ENCODE measurements at regions not wholly inside any gene's neighbourhood (a gene's known extent, or its start where the extent isn't known, plus 50 kb on each side); places are given as distances from the start of the nearest gene placed in this dataset.
A peak's percentile ranks its signal among the peaks of the same experiment; 100 is the strongest.
"Not testable (repeated sequence)": the region's sequence is repeated elsewhere in the genome, so short reads cannot be mapped to it uniquely, and the experiment has no call there.

DNA sequence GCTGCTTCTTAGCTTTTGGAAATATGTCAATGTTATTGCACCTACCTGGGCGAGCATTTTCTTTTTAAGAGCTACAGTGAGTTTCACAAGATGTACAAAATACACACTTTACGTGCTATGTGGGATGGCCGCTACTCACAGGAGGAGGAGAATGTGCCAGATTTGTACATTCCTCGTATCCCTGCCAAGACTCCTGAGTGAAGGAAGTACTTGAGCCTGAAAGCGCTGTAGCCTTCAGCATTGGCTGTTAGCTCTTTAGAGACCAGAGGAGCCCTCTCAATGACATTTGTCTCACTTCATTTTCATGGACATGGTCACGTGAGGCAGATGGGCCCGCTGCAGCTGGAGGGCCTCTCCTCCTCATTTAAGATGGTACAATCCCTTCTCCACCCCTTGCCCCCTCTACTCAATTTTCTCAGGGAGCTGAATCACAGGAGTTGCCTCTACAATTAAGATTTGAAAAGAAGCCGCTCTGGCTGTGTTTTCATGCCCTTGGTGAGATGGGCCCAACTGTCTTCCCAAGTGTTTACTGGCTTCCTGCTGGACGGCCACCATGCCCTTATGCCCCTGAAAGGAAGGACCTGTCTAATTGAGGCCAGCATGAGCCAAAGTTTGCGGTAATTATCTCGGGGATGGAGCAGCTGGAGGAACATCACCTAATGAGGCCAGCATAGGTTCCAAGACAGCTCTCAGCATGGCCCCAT, 442.6 kb downstream of the PRDM2 start:
- DNase-seq = peak; percentile 72

DNA sequence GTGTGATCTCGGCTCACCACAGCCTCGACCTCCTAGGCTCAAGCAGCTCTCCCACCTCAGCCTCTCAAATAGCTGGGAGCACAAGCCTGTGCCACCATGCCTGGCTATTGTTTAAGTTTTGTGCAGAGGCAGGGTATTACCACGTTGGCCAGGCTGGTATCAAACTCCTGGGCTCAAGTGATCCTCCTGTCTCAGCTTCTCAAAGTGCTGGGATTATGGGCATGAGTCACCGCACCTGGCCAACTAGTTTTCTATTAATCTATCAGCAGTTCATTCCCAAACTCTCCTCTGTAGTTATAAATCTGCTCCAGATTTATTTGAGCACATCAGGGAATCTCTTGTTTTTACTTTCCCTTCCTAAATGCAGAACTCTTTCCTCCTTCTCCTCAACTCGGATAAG, 443.8 kb downstream of the PRDM2 start:
- no peak for DNase-seq

DNA sequence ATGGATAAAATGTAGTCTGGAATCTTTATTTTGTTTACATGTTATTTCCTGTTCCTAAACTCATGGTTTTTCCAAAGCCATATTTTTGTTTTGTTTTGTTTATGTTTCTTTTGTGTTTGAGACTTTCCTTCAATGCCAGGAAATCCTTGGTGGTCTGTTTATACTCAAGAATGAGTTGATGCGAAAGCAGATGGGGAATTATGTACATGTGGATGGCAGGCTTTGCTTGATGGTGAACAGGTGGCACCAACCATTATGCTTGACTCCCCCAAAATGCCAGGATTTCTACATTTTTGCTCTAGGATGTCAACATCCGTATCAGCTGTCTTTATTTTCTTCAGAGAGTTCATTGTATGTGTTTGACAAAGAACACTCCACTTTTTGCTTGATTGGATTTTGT, 448.5 kb downstream of the PRDM2 start:
- no peak for DNase-seq

- no peak for DNase-seq
These were observed 449.1 kb upstream of the KAZN start for GRCh38 chr1:14149431-14149830.

- no peak for DNase-seq
These were observed 441.9 kb upstream of the KAZN start for GRCh38 chr1:14156543-14156942.

DNA sequence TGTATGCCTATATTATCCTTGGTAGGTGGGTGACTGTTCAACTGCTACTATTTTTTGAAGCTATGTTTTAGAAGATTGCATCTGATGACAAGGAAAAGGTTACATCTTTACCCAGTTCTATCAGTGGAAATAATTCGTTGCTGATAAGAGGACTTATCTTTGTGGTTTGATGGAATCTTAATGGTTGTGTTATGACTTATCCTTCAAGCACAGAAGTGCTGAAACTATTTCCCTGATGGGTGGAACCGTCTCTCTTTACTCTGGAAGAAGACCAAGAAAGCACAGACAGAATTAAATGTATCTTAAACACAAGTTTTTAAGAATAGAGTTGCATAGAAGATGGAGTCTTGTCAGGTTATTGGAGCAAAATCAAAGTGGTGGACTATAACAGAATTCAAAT, 437.7 kb upstream of the KAZN start:
- no peak for DNase-seq

DNA sequence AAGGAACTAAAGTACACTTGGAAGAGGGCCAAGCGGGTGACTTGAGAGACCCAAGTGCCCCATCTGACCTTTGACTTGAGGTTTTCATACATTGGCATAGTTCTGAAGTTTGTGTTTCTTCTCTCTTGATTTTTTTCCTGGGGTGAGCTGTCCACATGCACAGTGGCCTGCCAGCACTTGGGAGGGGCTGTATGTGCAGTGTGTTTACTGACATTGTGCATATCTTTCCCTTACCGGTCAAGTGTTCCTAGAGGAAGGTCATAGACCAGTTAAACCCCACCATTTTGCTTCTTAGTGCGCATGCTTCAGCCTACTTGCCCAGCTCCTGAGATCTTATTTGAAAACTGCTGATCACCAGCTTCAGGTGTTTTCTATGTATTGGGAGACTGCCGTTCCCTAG, 435.2 kb upstream of the KAZN start:
- no peak for DNase-seq

GRCh38 chr1:14165371-14165801, 433.1 kb upstream of the KAZN start:
- DNase-seq = no peak

DNA sequence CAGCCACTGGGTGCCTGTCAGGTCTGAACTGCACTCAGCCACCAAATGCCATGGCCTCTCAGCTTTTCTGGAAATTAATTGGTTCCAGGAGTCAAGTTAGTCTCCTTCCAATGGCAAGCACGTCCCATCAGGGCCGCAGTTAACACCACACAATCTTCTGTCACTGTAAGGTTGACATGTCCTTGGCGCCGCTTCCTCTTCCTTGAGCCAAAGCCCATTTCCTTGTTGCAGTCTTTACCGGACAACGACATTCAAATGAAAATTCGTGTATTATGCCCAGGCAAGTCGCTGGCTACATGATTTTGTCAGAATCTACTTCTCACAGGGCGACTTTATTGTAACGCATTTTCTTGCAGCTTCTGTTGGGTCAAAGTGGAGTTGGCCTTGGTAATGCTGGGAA, 430.6 kb upstream of the KAZN start:
- DNase-seq = no peak

GRCh38 chr1:14168326-14169063, 430.0 kb upstream of the KAZN start:
- DNase-seq = no peak

- no peak for DNase-seq
These were observed 424.9 kb upstream of the KAZN start for GRCh38 chr1:14173598-14173997.

- not testable (repeated sequence) for DNase-seq
These were observed 420.6 kb upstream of the KAZN start for GRCh38 chr1:14177866-14178265.

GRCh38 chr1:14180738-14181137, 417.7 kb upstream of the KAZN start:
- no peak for DNase-seq

GRCh38 chr1:14181191-14181795, 417.2 kb upstream of the KAZN start:
- DNase-seq = no peak

DNA sequence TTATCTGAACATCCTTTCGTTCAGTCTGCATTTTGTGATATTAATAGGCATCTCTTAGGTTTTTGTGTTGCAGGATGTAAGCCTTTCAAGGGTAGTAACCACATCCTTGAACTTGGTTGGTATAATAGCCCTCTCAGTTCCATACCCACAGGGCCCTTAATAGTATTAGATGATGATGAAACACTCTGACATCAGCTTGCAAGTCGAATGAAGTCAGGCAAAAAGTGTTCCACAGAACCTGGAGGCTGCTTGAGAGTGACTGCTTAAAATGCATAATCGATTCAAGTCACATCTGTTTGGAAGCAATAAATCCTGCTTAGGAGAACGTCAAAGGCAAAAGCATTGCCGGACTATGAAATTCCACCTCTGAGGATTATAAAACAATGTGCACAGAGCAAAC, 415.6 kb upstream of the KAZN start:
- no peak for DNase-seq

DNA sequence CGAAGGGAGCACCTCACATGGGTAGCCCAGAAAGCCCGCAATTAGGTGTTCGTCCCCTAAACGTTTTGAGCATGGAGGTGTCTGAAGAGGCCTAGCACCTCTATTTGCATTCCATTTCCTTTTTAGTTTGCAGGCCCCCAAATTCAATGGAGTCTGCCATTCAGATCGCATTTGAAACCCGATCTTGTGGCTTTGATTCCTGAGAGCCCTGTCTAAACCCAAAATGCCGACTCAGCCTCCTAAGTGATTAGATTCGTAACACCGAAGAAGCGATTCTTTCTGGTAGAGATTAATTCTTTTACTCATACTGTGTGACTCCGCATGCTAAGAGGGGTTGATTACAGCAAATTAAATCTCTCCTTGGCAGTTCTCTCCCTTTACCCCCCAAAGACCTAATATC, 415.2 kb upstream of the KAZN start:
- DNase-seq = no peak

GRCh38 chr1:14184454-14184853, 414.0 kb upstream of the KAZN start:
- DNase-seq = no peak

DNA sequence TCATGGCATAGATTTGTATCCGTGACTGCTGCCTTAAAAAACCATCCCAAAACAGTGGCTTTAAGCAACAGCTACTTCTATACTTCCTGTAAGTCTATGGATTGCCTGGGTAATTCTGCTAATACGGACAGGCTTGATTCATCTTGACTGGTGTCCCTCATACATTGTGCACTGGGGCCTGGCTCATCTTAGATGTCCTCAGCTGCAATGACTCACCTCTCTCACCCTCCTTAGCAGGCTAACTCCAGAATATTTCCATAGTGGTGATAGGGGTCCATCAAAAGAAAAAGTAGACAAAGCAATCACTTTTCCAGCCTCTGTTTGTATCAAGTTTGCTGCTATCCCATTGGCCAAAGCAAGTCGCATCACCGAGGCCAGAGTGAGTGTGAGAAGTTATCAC, 409.1 kb upstream of the KAZN start:
- DNase-seq = no peak

- no peak for DNase-seq
These were observed 408.0 kb upstream of the KAZN start for GRCh38 chr1:14190508-14190907.

DNA sequence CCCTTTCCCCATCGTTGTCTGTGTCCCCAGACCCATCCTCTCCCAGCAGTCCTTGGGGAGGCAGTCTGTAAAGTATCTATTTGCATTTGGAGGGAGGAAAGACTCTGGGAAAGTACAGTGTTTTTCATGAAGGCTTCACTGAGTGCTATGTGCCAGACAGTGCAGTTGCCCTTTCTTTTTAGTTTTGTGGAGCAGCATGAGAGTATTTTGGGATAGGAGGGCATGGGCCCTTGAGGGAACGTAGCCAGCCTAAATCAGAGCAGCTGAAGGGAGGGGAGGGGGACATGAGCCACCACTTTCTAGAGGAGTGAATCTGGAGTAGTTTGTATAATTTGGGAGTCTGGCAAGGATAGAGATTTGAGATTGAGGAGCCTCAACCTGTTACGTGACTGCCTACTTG, 404.0 kb upstream of the KAZN start:
- no peak for DNase-seq

GRCh38 chr1:14205066-14205465, 393.4 kb upstream of the KAZN start:
- DNase-seq = no peak

DNA sequence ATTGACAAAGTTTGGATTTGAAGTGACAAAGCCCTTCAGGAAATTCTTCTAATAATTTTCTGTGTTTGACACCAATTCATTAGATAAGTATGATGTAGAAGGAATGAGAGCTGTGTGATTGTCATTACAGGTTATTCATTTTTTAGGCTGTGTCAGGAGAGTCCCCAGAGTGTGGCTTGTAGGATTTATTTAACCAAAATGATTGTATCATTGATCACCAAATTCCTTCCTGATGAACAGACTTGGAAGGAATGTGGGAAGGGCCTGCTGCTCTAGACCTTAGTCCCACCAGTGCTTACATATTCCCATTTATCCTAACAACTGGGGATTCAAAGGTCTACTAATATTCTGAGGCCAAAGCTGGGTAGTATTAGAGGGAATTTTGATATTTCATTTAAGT, 383.3 kb upstream of the KAZN start:
- DNase-seq = no peak

DNA sequence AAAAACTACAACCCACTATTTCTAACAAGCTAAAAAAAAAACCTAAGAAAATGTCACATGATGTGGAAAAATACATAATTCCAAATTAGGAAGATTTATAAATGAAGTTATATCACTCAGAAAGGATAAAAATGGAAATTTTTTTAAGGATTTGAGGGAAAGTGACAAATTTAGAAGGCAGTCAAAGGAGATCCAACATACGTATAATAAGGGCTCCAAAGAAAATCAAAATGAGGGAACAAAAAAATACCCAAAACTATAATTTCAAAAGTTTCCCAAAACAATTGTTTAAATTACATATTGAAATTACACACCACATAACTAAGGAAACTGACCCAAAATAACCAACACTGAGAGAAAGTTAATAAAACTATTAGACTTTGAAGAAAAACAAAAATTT, 381.1 kb upstream of the KAZN start:
- no peak for DNase-seq

DNA sequence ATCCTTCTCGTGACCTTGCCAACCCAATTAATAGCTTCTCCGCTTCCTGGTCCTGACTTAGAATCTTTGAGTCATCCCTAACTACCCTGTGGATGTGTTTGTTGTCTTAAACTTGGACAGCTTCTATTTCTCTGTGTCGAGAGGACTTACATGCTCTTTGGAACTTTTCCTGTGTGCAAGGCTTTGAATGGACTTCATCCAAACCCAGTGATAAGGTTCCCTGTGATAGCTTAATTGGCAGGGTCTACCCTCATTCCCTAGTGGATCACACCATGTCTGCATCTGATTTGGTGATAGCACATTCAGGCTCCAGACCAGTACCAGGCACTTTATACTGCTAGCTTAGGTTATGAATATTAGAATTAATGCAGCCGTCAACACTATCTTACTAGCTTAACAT, 378.2 kb upstream of the KAZN start:
- DNase-seq = no peak
